Type B pancreatic cell (in vitro differentiated cells): ENCODE measurements at regions not wholly inside any gene's neighbourhood (a gene's known extent, or its start where the extent isn't known, plus 50 kb on each side); places are given as distances from the start of the nearest gene placed in this dataset.

Source experiments
- DNase-seq: peaks from one replicate; pipeline ENCODE4 v3.0.0; 2021; ENCODE audit warnings: mixed read lengths; ENCODE audit not compliant: unreplicated experiment; ENCODE audit errors: extremely low spot score
- H3K27ac Mint-ChIP-seq: 2 replicates; pipeline ENCODE4 v1.8.0; 2021; ENCODE audit warnings: mild to moderate bottlenecking, mixed read lengths
- H3K27me3 Mint-ChIP-seq: 2 replicates; pipeline ENCODE4 v1.8.0; 2021; ENCODE audit warnings: mixed read lengths
- H3K36me3 Mint-ChIP-seq: 2 replicates; pipeline ENCODE4 v1.8.0; 2021; ENCODE audit warnings: mixed read lengths
- H3K4me1 Mint-ChIP-seq: one replicate; pipeline ENCODE4 v1.8.0; 2021; ENCODE audit warnings: mixed read lengths; ENCODE audit not compliant: unreplicated experiment
- H3K4me3 Mint-ChIP-seq: 2 replicates; pipeline ENCODE4 v1.8.0; 2021; ENCODE audit warnings: mild to moderate bottlenecking, mixed read lengths
- H3K9me3 Mint-ChIP-seq: 2 replicates; pipeline ENCODE4 v1.8.0; 2021; ENCODE audit warnings: mixed read lengths
- TF ChIP-seq, protein P1 (sequence below): fragments of 200-600 bp; sonication (generic); conservative IDR thresholded peaks from 2 replicates; pipeline ENCODE4 v1.5.0; 2021; ENCODE audit warnings: antibody characterized with exemption, mild to moderate bottlenecking

DNA sequence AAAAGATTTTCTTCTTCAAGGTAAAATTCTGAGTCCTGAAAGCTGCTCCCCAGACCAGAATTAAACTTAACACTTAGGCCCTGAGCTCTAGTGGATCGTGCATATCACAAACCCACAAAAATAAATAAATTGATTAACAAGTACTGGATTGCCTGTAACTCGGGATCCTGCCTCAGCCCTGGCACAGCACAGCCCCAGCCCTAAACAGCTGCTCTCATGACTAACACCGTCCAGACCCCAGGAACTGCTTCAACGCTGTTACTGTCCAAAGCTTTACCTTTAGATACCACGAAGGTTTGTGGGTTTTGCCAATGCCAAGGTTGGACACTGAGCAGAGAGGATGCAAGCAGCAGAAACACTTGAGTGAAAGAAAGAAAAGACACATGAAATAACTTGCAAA, 172.5 kb downstream of the COPRS start:
- H3K27ac Mint-ChIP-seq, result no peak overlapping the region
- H3K36me3 Mint-ChIP-seq, result no peaks in the 10 kb centered on the region
- DNase-seq, result peak; percentile 31
- H3K4me3 Mint-ChIP-seq, result no peak overlapping the region
- H3K27me3 Mint-ChIP-seq, result peaks cover 11% of the 10 kb centered on the region
- H3K4me1 Mint-ChIP-seq, result no peaks in the 10 kb centered on the region
- no peaks in the 10 kb centered on the region for H3K9me3 Mint-ChIP-seq
- TF ChIP-seq, protein P1, sequence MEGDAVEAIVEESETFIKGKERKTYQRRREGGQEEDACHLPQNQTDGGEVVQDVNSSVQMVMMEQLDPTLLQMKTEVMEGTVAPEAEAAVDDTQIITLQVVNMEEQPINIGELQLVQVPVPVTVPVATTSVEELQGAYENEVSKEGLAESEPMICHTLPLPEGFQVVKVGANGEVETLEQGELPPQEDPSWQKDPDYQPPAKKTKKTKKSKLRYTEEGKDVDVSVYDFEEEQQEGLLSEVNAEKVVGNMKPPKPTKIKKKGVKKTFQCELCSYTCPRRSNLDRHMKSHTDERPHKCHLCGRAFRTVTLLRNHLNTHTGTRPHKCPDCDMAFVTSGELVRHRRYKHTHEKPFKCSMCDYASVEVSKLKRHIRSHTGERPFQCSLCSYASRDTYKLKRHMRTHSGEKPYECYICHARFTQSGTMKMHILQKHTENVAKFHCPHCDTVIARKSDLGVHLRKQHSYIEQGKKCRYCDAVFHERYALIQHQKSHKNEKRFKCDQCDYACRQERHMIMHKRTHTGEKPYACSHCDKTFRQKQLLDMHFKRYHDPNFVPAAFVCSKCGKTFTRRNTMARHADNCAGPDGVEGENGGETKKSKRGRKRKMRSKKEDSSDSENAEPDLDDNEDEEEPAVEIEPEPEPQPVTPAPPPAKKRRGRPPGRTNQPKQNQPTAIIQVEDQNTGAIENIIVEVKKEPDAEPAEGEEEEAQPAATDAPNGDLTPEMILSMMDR, result no peak

DNA sequence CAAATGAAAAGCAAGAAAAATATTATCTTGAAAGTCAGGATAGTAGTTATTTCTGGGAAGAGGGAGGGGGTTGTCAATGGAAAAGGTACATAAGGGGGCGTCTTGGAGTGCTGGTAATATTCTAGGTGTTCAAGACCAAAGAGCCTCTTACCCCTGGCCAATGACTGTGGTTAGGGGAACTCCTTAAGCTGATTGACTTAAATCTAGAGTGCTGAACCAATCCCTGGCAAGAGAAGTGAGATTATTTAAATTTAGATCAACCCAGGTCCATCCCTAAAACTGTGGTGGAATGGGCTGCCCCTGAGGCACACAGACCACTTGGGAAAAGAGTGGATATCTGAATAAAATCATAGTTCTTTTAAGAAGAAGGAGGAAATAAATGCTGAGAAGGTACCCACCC, 174.1 kb downstream of the COPRS start:
- Mint-ChIP-seq H3K4me3 (no peak overlapping the region), H3K27me3 (peaks cover 11% of the 10 kb centered on the region), H3K4me1 (no peaks in the 10 kb centered on the region), H3K27ac (no peak overlapping the region), H3K9me3 (no peaks in the 10 kb centered on the region), H3K36me3 (no peaks in the 10 kb centered on the region)
- TF ChIP-seq, protein P1, result no peak
- DNase-seq, result no peak

DNA sequence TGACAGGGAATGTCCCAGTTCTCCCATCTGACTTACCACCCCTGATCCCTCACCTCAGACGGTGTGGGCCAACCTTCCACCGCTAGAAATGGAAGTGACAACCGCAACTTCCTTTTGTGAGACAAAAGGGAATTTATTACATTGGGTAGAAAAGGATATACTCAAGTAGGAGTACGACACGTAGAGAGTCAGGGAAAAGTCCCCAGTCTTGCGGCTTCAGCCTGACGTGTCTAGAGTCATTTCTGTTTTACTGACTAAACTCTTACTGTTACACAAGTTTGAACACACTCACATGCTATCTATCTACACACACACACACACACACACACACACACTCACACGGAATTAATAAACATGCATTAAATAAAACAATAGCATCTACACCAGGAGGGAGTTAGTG, 178.9 kb downstream of the COPRS start:
- Mint-ChIP-seq H3K4me3 (no peak overlapping the region), H3K27ac (no peak overlapping the region), H3K9me3 (no peaks in the 10 kb centered on the region), H3K4me1 (no peaks in the 10 kb centered on the region), H3K27me3 (peaks cover 11% of the 10 kb centered on the region), H3K36me3 (no peaks in the 10 kb centered on the region)
- no peak for DNase-seq
- TF ChIP-seq, protein P1, result no peak

DNA sequence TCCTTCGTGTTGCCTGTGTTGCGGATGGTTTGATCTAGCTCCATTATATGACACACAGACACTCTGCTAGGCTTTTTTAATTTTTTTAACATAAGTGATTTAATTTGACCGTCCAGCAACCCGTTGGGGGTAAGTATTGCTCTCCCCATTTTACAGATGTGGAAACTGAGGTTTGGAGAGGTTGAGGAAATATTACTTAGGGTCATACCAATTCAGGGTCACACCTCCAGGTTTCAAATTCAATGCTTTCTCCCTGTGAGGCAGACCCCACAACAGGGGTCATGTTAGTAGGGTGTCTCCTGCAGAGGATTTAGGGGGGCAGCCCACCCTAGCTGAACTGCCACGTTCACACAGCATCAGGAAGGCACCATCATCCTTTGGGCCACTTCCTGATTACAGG, 179.4 kb downstream of the COPRS start:
- H3K9me3 Mint-ChIP-seq, result no peaks in the 10 kb centered on the region
- H3K4me3 Mint-ChIP-seq, result no peak overlapping the region
- no peak overlapping the region for H3K27ac Mint-ChIP-seq

DNA sequence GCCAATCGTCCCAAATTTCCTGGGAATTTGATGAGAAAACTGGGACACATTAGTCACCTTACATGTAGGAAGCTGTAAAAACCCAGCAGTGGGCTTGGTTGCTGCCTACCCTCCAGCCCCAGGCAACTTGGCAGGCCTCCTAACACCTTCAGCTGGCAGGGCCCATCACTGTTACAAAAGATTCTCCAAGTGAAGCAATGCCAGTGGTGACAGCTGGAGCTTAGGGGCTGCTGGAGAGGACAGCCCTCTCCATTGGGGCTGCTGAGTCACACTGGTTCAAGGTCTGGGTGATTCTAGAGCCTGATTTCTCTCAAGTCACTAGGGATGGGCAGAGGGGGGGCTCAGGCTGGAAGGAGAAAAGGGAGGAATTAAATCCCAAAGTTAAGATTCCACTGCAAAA, 180.6 kb downstream of the COPRS start:
- H3K27ac Mint-ChIP-seq, result no peak overlapping the region
- H3K27me3 Mint-ChIP-seq, result peaks cover 14% of the 10 kb centered on the region
- no peaks in the 10 kb centered on the region for H3K36me3 Mint-ChIP-seq
- H3K4me1 Mint-ChIP-seq, result peaks cover 6% of the 10 kb centered on the region
- no peaks in the 10 kb centered on the region for H3K9me3 Mint-ChIP-seq
- TF ChIP-seq, protein P1, result no peak
- no peak overlapping the region for H3K4me3 Mint-ChIP-seq
- no peak for DNase-seq

More for the DNA sequence above, 179.4 kb downstream of the COPRS start:
- H3K36me3 Mint-ChIP-seq, result no peaks in the 10 kb centered on the region
- peaks cover 9% of the 10 kb centered on the region for H3K27me3 Mint-ChIP-seq
- H3K4me1 Mint-ChIP-seq, result peaks cover 2% of the 10 kb centered on the region
- TF ChIP-seq, protein P1, result no peak
- no peak for DNase-seq

DNA sequence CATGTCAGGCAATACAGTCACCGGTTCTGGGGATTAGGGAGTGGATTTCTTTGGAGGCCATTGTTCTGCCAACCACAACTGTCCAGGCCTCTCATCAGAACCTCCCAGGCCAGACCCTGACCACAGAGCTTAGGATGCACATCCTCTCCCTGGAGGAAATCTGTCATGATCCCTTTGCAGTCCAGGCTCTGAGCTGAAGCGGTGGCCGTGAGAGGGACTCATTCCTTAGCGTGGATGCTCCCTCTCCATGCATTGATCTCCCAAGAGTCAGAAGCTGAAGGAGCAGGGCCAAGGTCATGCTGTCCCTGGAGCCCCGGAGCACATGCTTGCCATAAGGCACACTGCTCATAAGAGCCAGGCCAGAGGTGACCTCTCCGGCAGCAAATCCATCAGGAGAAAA, 181.4 kb downstream of the COPRS start:
- Mint-ChIP-seq H3K27ac (no peak overlapping the region), H3K27me3 (peaks cover 14% of the 10 kb centered on the region), H3K36me3 (no peaks in the 10 kb centered on the region), H3K4me1 (peaks cover 6% of the 10 kb centered on the region), H3K4me3 (no peak overlapping the region), H3K9me3 (no peaks in the 10 kb centered on the region)
- TF ChIP-seq, protein P1, result no peak
- no peak for DNase-seq
